Glutamatergic neuron (in vitro differentiated cells): ENCODE measurements at regions not wholly inside any gene's neighbourhood (a gene's known extent, or its start where the extent isn't known, plus 50 kb on each side); places are given as distances from the start of the nearest gene placed in this dataset.
A peak's percentile ranks its signal among the peaks of the same experiment; 100 is the strongest.

Experiments
- DNase-seq: peaks from one replicate; pipeline ENCODE4 v3.0.0; 2022
- H3K27ac Mint-ChIP-seq: one replicate; pipeline ENCODE4 v1.8.0; 2020; ENCODE audit warnings: mild to moderate bottlenecking, mixed read lengths, inconsistent platforms; ENCODE audit not compliant: unreplicated experiment
- H3K27me3 Mint-ChIP-seq: one replicate; pipeline ENCODE4 v1.8.0; 2020; ENCODE audit warnings: mild to moderate bottlenecking, moderate library complexity, mixed read lengths, inconsistent platforms; ENCODE audit not compliant: unreplicated experiment
- H3K36me3 Mint-ChIP-seq: one replicate; pipeline ENCODE4 v1.8.0; 2020; ENCODE audit warnings: mild to moderate bottlenecking, mixed read lengths, inconsistent platforms; ENCODE audit not compliant: unreplicated experiment
- H3K4me1 Mint-ChIP-seq: one replicate; pipeline ENCODE4 v1.8.0; 2020; ENCODE audit warnings: mild to moderate bottlenecking, low read depth, mixed read lengths, inconsistent platforms; ENCODE audit not compliant: unreplicated experiment
- H3K4me3 Mint-ChIP-seq: one replicate; pipeline ENCODE4 v1.8.0; 2020; ENCODE audit warnings: mild to moderate bottlenecking, mixed read lengths, inconsistent platforms; ENCODE audit not compliant: unreplicated experiment
- H3K9me3 Mint-ChIP-seq: one replicate; pipeline ENCODE4 v1.8.0; 2020; ENCODE audit warnings: mild to moderate bottlenecking, moderate library complexity, mixed read lengths, inconsistent platforms; ENCODE audit not compliant: unreplicated experiment
- CTCF ChIP-seq: fragments of 200-600 bp; sonication (generic); IDR thresholded peaks from one replicate; pipeline ENCODE4 v1.5.0; 2021; ENCODE audit not compliant: partially characterized antibody, unreplicated experiment

GRCh38 chr7:15831606-15832005 lies 145.1 kb upstream of the MEOX2 start:
- DNase-seq = no peak
- Mint-ChIP-seq H3K27ac (no peak overlapping the region), H3K36me3 (no peaks in the 10 kb centered on the region), H3K9me3 (peaks cover 2% of the 10 kb centered on the region), H3K27me3 (no peaks in the 10 kb centered on the region), H3K4me1 (peaks cover 38% of the 10 kb centered on the region), H3K4me3 (peak overlapping the region; percentile 23)
- no peak for TF ChIP-seq CTCF

GRCh38 chr7:15829691-15830090 lies 143.2 kb upstream of the MEOX2 start:
- Mint-ChIP-seq H3K36me3 (no peaks in the 10 kb centered on the region), H3K4me1 (peaks cover 31% of the 10 kb centered on the region), H3K4me3 (no peak overlapping the region), H3K9me3 (peaks cover 2% of the 10 kb centered on the region), H3K27ac (no peak overlapping the region), H3K27me3 (no peaks in the 10 kb centered on the region)
- DNase-seq = no peak
- no peak for TF ChIP-seq CTCF

- H3K36me3 Mint-ChIP-seq = no peaks in the 10 kb centered on the region
- DNase-seq = no peak
- H3K4me1 Mint-ChIP-seq = peaks cover 27% of the 10 kb centered on the region
- no peak overlapping the region for H3K27ac Mint-ChIP-seq
- H3K9me3 Mint-ChIP-seq = peaks cover 2% of the 10 kb centered on the region
- H3K27me3 Mint-ChIP-seq = no peaks in the 10 kb centered on the region
- no peak overlapping the region for H3K4me3 Mint-ChIP-seq
- TF ChIP-seq CTCF = no peak
Observed at GRCh38 chr7:15828881-15829280, 142.4 kb upstream of the MEOX2 start.

- no peak overlapping the region for H3K27ac Mint-ChIP-seq
- H3K4me1 Mint-ChIP-seq = no peaks in the 10 kb centered on the region
- TF ChIP-seq CTCF = no peak
- no peaks in the 10 kb centered on the region for H3K27me3 Mint-ChIP-seq
- DNase-seq = no peak
- no peak overlapping the region for H3K4me3 Mint-ChIP-seq
- no peaks in the 10 kb centered on the region for H3K9me3 Mint-ChIP-seq
- no peaks in the 10 kb centered on the region for H3K36me3 Mint-ChIP-seq
Observed at GRCh38 chr7:15821484-15822427, 135.3 kb upstream of the MEOX2 start.

- Mint-ChIP-seq H3K27me3 (no peaks in the 10 kb centered on the region), H3K27ac (no peak overlapping the region), H3K9me3 (peaks cover 2% of the 10 kb centered on the region), H3K4me3 (no peak overlapping the region), H3K36me3 (no peaks in the 10 kb centered on the region), H3K4me1 (no peaks in the 10 kb centered on the region)
- no peak for TF ChIP-seq CTCF
- DNase-seq = no peak
Observed at GRCh38 chr7:15820319-15820718, 133.8 kb upstream of the MEOX2 start.
